Liver (tissue), 3 donors: ENCODE measurements at regions not wholly inside any gene's neighbourhood (a gene's known extent, or its start where the extent isn't known, plus 50 kb on each side); places are given as distances from the start of the nearest gene placed in this dataset.

Source experiments
- CTCF ChIP-seq: fragments of 150-350 bp; IDR thresholded peaks from 2 replicates; pipeline ENCODE4 v1.5.1; 2017; ENCODE audit warnings: improper control_type of control experiment, low read depth, low read length; ENCODE audit not compliant: missing input control
- EGR1 ChIP-seq, 2 donors: IDR thresholded peaks; 2 replicates each; pipeline ENCODE4 v1.6.1; 2016 to 2018; ENCODE audit warnings: antibody characterized with exemption in 2 of 2, low read depth in 2 of 2
- FOXA2 ChIP-seq: IDR thresholded peaks from 2 replicates; pipeline ENCODE4 v1.6.1; 2016; ENCODE audit warnings: antibody characterized with exemption
- GABPA ChIP-seq, 2 donors: IDR thresholded peaks in 1 of 2; conservative IDR thresholded peaks in 1 of 2; 2 replicates each; pipeline ENCODE4 v1.6.1; 2016; ENCODE audit warnings: antibody characterized with exemption in 2 of 2, mild to moderate bottlenecking in 1 of 2, moderate library complexity in 1 of 2
- MAX ChIP-seq: IDR thresholded peaks from 2 replicates; pipeline ENCODE4 v1.6.1; 2016; ENCODE audit warnings: antibody characterized with exemption
- RAD21 ChIP-seq, 2 donors: IDR thresholded peaks; 2 replicates each; pipeline ENCODE4 v1.6.1; 2016; ENCODE audit warnings: antibody characterized with exemption in 2 of 2, mild to moderate bottlenecking in 2 of 2
- TAF1 ChIP-seq: conservative IDR thresholded peaks from 2 replicates; pipeline ENCODE4 v1.6.1; 2016; ENCODE audit warnings: antibody characterized with exemption, mild to moderate bottlenecking
- donor health status: healthy.
- donor health status: healthy.

GRCh38 chr13:22081430-22081829 is 410.6 kb downstream of the FGF9 start:
- TF ChIP-seq CTCF (no peak), FOXA2 (no peak), MAX (no peak), EGR1 (IDR thresholded peaks at IDR 0.05; ENCODE audit: low read depth in 2 of 2) (no peak), TAF1 (no peak), RAD21 (IDR thresholded peaks at IDR 0.05) (no peak), GABPA (IDR thresholded peaks at IDR 0.05 in 1 of 2, conservative IDR thresholded peaks at IDR 0.05 in 1 of 2) (no peak)
